GM21447 (cell line): ENCODE measurements at regions not wholly inside any gene's neighbourhood (a gene's known extent, or its start where the extent isn't known, plus 50 kb on each side); places are given as distances from the start of the nearest gene placed in this dataset.
"Not testable (repeated sequence)": the region's sequence is repeated elsewhere in the genome, so short reads cannot be mapped to it uniquely, and the experiment has no call there.

Source experiments
- ATAC-seq: cut with Tn5 transposase; IDR thresholded peaks from one replicate; pipeline ENCODE4 v1.9.1; 2021; ENCODE audit not compliant: unreplicated experiment

DNA sequence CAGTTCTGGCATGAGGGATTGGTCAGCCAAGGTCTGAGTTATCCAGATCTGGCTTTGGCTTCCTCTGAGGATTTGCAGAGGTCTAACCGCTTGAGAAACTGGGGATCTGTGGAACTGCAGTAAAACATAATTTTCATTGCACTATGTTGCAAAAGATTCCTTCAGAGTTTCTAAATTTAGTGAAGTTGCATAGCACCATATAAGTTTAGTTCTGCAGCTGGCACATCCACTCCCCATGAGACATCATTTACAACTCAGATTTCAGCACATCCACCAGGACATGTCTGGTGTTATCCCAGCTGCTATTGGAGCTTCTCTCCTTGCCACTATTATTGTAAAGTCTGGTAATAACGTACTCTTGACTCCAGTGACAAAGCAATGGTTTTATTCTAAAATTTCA is 181.5 kb downstream of the CWF19L2 start:
- ATAC-seq = no peak

DNA sequence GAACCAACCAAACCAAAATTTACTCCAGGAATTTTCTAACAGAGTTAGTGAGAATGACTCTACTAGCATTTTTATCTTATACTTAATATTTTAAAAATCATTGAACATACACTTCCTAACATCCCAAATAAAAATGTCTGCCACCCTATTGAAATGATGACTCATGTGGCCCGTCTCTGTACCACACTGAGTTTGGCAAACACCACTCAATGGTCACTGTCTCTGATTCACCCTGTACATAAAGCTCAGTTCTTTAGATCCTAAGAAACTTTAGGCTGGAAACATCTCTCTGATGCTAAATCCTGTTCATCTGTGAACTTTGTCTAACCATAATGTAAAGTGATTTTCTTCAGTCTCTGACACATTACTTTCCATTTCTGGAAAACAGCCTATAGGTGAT is 182.0 kb downstream of the CWF19L2 start:
- no peak for ATAC-seq

DNA sequence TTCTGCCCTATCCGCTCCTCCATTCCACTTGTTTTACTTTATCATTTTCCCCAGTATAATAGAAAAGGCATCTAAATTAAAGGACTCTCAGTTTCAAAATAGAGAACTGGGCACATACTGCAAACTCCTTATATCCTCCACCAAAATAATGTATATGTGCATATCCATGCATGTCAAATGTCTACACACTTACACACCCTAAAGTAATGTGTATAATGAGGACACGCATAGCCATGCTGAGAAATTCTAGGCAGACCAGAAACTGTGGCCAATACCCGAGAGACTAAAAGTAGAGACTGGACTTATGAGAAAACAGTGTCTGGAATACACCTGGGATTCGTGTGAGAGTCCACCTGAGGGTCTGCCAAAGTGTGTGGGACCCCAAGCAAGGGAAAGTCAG is 183.5 kb downstream of the CWF19L2 start:
- no peak for ATAC-seq

DNA sequence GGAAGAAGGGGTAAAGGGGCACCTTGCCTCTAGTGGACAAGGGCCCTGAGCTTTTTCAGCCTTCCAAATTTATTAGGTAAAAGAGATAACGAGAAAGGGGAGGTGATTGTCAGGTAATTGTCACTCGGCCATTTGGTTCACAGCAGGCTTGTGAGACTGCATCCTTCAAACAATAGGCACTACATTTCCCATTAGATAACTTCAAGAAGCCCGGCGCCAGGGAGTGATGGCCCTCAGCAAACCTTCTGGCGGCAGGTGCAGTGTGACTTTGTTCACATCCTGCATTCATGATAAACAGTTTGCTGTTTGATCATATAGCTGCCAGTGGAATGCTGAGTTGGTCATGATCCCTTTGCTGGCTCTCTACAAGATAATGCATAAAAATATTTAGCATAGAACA is 185.1 kb downstream of the CWF19L2 start:
- ATAC-seq = no peak

DNA sequence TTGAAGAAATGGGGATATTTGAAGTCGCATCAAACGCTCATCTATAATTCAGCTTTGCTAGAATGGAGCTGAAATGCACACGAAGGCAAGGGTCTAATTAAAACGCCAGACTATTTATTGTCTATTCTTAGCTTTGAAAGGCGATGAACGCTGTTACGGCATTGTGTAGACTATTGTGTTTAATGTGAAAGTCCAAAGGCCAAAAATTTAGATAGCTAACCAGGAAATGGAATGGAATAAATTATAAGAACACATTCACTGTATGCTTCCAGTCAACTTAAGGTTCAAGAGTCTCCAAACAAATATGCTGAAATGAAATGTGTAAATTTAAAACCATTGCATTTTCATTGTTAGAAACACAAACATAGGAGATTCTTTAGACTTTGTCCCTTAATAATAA is 186.2 kb downstream of the CWF19L2 start:
- ATAC-seq = no peak

DNA sequence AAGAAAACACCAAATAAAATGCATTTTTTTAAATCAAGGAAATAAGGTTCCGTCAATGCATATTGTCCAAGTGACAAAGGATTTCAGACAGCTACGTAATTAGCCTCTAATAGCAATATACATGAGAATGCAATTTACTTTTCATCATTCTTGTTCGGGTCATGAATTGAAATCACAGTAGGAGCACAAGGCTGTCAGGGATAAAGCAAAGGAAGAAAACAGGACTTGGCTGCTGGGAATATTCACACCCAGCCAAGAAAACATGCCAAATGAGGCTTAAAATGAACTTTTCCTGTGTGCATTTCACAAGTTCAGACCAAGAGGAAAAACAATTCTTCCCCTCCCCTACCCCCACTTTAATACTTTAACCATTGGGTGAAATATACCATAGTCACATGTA is 188.6 kb downstream of the CWF19L2 start:
- ATAC-seq = no peak

DNA sequence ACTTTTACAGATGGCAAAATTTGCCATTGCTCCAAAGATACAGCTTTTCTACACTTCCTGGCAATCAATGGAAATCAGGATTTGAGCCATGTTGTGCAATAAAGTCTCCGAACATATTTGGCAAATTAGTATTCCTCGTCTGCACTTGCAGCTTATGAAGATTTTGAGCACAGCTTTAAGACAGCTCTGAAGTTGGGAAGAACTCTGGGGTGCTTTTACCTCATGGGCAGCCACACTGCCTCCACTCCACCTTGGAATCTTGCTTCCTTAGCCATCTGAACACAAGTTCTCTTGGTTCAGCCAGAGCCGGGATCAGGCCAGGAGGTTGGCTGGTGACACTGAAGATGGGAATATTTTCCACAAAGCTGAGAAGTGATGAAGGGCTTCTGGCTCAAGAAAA is 191.2 kb downstream of the CWF19L2 start:
- no peak for ATAC-seq

DNA sequence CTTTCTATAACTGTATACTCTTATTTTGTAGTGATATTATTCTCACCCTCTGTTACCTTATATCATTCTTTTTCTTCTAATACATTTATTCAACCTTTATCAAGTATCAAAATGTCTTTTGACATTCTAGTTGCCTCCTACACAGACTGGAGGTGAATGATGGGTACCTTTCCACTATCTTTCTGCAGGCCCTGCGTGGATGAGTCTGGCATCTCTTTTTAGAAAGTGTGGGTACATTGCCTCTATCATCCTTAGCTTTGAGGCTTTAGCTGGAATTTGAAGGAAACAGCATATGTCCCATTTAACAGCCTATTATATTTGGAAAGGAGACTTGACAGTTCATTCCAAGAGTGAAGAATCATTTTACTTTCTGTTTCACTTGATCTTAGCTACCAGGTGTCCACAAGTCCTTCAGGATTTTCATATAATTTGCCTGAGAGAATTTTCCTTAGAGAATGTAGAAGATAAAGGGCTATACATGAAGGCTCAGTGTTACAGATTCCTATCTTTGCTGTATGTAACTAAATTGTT is 192.0 kb downstream of the CWF19L2 start:
- ATAC-seq = no peak

DNA sequence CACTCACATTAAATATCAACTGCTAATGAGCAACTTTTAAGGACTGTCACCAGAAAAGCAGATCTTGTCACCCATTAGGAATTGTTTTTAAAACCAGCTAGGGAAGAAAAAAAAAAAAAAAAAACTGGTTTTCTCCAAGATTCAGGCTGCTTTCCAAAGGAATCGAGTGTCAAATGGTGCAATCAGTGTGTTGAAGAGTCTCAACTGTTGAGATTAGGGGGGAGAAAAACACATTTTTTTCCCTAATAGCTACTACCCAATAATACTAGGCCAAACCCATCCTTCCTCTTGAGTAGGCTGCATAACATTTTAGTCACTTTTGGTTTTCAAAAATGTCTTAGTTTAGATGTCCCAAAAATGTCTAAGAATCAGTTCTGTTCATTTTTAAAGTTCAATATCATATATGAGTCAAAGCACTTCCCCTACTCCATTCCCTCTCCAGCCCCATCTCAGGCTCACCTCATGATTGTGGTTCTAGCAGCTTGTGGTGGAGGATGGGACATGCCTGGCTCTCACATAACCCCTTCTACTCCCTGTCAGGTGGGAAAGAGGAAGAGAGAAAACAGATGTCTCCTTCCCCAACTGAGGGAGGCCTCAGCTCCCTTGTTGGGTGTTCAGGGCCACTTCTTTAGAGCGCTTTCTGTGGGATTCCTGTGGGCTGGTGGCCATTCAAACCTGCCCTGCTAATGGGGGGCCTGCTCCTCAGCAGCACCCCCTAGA is 193.6 kb downstream of the CWF19L2 start:
- peak; percentile 69 for ATAC-seq

DNA sequence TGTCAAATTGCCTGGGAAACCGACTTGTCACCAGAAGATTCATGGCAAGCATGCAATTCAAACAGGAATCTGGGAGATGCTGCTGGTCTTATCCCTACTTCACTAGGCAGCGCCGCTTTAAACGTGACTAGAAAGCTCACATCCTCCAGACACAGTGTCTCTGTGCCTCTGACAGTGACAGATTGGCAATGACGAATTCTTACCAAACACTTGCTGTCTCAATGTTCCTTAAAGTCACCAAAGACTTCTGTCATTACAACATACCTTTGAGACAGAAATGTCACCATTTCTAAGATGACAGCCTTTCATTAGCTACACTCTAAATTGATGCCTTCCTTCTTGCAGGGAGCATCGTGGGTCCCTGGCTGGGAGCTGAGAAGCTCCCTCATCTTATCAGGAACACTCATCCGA is 197.8 kb downstream of the CWF19L2 start:
- ATAC-seq = no peak

DNA sequence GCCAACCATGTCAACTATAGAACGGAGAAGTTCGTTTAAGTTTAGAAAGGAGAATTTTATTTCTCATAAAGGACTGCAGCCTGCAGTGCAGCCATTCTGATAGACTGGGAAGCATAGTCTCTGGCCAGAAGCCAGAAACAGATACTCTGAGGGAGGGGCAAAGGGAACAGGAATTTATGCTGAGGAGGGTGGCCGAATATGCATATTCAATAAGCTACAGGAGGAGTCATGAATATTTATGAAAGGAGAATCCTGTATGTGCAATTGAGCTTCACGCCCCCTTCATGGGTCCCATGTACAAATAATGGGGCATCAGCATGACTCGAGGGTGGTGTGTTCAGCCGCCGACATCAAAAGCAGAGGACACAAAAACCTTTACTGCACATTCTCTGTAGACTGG is 199.9 kb downstream of the CWF19L2 start:
- ATAC-seq = no peak

DNA sequence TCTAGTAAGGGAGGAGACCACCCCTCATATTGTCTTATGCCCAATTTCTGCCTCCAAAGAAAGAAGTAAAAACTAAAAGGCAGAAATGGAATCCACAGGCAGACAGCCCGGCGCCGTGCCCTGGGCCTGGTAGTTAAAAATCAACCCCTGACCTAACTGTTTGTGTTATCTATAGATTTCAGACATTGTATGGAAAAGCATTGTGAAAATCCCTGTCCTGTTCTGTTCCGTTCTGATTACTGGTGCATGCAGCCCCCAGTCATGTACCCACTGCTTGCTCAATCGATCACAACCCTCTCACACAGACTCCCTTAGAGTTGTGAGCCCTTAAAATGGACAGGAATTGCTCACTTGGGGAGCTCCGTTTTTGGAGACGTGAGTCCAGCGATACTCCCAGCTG is 204.0 kb downstream of the CWF19L2 start:
- not testable (repeated sequence) for ATAC-seq

DNA sequence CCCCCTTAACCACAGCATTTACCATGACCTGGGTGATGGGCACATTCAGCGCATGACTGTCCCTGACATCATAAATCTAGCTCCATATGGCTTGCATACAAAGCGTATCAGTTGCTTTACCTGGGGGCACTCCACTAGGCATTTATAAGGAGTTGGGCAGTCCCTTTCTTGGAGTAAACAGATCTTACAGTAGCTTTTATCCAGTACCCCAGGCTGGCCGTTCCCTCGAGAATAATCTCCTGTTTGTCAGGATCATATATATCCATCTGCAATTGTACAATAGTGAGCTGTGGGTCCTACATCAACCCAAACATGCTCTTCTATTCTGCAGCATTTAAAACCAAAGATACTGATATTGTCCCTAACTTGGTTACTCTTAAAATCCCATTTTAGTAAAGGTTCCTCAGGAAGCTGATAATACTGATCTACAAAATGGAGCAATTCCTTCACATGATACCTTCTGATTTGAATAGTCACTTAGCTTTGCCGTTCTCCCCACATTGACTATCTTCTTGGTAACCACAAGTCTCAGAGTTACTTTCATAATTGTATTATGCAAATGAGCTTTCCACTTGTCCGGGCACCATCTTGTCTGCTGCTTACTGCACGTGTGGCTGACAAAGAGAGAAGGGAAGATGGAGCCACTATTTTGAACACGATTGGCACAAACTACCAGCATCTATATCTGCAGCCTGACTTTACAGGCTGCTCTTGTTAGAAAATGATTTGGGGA is 205.0 kb downstream of the CWF19L2 start:
- no peak for ATAC-seq

DNA sequence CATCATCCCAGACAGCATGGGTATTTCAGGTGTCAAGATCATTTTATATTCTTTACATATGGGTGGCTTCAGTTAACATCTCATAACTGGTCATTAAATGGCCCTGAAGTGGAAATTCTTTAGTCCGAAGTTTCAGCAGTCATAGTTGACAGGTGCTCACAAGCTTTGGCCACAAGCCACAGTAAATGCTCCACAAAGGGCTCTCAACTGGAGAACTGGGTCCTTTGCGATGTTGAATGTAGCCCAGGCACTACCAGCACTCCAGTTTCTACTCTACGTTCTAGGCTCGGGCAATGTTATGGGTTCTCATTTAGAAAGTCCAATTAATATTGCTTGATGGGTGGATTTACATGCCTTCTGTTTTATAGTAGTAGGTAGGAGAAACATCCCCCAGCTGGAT is 206.3 kb downstream of the CWF19L2 start:
- ATAC-seq = no peak

DNA sequence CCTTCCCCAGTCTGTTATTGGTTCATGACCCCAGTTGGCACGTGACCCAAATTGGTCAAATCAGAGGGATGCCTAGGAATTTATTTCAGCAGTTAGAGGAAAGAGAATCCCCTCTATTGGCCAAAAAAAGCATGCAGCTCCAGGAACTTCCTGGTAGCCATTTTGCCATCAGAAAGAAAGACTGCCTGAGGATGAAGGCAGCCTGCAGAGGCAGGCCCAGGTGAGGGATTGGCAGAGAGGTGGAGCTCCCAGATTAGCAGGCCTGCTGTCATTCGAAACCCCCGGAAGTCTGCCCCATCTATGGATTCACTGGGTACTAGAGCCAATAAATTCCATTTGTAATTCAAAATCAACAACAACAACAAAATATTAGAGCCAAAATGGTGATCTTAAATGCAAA is 207.6 kb downstream of the CWF19L2 start:
- ATAC-seq = no peak

DNA sequence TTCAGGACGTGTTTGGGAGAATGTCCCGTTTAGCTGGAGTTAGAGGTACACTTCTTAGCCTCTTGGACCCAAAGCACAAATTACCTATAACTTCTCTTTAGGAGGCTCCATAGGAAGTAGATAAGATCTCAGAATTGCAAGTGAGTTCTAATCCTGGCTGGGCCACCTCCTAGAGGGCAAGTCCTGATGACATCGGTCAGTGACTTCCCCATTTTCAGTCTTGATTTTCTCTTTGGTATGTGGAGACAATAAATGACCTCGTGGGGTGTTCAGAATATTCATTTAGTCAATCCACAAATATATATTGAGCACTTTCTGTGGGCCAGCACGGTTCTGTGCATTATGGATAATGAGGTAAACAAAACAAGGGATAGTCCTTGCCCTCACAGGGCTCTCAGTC is 208.6 kb downstream of the CWF19L2 start:
- no peak for ATAC-seq

DNA sequence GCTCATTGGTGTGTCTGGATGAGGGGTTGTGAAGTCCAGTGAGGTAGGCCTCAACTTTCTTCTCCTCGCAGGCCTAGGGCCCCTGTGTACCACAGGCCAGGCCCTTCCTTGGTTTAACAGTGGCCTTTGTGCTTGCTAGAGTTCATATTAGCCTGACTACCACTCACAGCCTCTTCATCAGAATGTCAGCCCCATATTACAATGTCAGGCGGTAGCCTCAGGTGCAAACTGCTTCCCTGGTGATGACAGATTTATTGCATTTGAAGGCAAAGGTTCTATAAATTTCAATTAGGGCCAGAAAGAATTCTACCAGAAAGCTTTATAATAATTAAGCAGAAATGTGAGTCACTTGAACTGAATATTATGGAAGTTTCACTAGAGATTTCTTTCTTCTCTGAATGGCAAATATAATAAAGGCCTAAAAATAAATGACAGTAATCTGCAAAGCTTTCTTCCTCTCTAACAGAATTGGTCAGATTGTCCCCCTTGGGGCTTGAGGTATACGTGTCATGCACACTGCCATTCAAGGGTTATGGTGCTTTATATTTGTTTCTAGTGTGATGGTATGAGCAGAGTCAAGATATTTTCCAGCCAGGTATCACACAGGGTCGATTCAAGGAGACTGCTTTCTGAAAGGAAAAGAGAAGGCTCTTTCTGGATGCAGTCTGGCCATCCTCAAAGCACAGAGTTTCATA is 210.3 kb downstream of the CWF19L2 start:
- ATAC-seq = no peak

DNA sequence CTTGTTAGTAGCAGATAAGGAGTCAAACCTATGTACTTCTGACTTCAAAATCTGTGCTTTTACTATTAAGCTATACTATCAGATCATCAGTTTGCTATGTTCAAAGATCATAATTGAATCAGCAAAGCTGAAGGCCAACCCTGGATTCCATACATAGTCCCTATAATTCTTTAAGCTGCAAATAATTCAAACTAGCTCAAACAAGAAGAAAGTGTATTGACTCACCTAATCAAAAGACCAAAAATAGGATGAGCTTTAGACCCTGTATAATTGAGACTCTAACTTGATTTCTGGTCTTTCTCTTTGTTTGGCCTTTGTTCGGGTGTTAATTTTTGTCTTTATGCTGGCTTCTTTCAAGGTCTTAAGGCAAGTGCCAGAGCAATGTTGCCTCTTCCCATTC is 213.7 kb downstream of the CWF19L2 start:
- ATAC-seq = no peak

DNA sequence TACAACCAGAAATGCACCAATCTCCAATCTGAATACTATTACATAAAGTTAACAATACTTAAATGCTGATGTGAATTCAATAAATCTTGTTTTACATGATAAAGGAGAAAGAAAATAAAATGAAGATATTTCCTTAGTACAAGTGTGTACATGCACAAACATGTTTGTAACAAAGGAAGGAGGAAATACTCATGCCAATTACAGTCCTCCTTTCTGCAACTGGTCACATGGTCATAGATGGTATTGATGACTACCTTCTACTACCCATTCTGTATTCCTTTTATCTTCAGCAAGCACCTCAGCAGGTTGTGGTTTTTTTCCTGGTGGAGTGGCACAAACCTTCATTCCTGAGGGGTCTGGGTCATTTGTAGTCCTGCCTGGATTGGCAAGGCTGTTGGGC is 214.2 kb upstream of the GUCY1A2 start:
- ATAC-seq = no peak

DNA sequence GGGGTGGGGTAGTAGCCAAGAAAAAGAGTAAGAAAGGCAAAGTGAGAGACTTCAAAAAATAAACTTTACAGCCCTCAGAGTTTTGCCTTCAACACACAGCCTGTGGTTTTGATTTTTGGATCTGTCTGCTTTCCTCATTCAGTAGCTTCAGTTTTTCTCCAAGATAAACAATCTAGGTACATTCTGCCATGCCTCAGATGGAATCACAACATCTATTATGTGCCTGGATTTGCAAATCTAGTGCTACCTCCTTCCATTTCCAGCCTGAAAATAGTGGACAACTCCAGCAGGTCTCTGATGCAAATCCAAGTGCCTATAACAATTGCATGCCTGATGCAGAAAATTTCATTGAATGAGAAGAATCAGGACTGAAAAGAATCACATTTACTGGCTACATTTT is 206.6 kb upstream of the GUCY1A2 start:
- ATAC-seq = no peak

DNA sequence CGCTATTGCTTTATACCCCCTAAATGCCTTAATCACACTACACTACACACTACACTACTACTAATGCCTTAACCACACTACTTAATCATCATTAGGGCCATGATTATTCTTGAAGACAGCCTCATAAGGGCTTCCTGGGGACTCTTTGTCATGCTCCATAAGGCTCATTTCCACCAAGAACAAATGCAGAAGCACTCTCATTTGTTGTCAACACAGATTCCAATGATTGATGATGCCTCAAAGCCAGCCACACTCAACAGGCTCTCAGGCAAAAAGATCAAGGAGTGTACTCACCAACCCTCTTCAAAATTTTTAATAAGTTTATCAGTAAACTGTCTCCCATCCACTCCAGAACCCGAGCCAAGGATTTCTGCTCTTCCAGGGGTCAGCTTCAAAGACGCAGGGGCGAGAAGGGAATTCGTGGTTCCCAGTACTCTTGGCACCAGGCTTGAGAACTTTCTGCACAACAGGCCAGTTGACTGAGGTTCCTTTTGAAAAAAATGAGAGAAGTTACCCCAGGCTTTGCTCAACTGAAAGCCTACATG is 204.7 kb upstream of the GUCY1A2 start:
- no peak for ATAC-seq

DNA sequence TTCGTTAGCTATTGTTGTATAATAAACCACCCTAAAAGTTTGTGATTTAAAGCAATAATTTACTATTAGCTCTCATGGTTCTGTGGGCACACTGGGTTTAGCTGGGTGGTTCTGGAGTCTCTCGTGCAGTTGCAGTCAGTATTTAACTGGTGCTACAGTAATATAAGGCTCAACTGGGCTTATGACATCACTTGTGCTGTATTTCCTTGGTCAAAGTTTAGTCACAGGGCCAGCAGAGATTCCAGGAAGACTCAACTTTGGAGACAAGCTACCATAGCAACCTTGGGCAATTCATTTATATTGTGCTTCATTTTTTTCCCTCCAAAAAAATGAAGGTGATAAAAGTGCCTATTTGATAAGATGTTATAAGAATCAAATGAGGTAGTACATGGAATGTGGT is 204.2 kb upstream of the GUCY1A2 start:
- no peak for ATAC-seq
